ENCODE measurements at regions not wholly inside any gene's neighbourhood (a gene's known extent, or its start where the extent isn't known, plus 50 kb on each side); places are given as distances from the start of the nearest gene placed in this dataset.

DNA sequence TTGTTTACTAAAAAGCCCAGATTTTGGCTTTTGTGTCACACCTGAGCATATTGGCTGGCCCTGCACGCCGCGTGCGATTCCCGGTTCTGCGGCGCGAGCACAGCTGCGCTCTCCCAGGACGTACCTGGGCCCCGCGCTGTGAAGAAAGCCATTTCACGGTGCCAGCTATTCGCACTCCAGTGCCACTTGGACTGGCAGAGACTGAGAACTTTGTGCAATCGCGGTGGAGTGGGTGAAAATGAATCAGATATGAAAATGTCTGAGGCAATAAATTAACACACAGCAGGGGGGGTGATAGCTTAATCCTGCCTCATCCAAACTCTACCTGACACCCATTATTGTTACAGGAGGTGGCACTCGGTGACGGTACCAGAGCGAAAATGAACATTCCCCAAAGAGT, 330.1 kb upstream of the MGMT start:
- Mint-ChIP-seq H3K9me3 (ENCODE audit: unreplicated experiment) (no peaks in the 10 kb centered on the region), H3K4me1 (ENCODE audit: low read depth, unreplicated experiment) (peaks cover 30% of the 10 kb centered on the region), H3K36me3 (ENCODE audit: unreplicated experiment) (no peaks in the 10 kb centered on the region), H3K27ac (ENCODE audit: unreplicated experiment) (no peak overlapping the region), H3K27me3 (ENCODE audit: unreplicated experiment) (no peaks in the 10 kb centered on the region), H3K4me3 (ENCODE audit: unreplicated experiment) (no peak overlapping the region)
- DNase-seq = no peak
- TF ChIP-seq, protein P1, sequence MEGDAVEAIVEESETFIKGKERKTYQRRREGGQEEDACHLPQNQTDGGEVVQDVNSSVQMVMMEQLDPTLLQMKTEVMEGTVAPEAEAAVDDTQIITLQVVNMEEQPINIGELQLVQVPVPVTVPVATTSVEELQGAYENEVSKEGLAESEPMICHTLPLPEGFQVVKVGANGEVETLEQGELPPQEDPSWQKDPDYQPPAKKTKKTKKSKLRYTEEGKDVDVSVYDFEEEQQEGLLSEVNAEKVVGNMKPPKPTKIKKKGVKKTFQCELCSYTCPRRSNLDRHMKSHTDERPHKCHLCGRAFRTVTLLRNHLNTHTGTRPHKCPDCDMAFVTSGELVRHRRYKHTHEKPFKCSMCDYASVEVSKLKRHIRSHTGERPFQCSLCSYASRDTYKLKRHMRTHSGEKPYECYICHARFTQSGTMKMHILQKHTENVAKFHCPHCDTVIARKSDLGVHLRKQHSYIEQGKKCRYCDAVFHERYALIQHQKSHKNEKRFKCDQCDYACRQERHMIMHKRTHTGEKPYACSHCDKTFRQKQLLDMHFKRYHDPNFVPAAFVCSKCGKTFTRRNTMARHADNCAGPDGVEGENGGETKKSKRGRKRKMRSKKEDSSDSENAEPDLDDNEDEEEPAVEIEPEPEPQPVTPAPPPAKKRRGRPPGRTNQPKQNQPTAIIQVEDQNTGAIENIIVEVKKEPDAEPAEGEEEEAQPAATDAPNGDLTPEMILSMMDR (IDR thresholded peaks at IDR 0.05; ENCODE audit: partially characterized antibody, unreplicated experiment) = no peak

DNA sequence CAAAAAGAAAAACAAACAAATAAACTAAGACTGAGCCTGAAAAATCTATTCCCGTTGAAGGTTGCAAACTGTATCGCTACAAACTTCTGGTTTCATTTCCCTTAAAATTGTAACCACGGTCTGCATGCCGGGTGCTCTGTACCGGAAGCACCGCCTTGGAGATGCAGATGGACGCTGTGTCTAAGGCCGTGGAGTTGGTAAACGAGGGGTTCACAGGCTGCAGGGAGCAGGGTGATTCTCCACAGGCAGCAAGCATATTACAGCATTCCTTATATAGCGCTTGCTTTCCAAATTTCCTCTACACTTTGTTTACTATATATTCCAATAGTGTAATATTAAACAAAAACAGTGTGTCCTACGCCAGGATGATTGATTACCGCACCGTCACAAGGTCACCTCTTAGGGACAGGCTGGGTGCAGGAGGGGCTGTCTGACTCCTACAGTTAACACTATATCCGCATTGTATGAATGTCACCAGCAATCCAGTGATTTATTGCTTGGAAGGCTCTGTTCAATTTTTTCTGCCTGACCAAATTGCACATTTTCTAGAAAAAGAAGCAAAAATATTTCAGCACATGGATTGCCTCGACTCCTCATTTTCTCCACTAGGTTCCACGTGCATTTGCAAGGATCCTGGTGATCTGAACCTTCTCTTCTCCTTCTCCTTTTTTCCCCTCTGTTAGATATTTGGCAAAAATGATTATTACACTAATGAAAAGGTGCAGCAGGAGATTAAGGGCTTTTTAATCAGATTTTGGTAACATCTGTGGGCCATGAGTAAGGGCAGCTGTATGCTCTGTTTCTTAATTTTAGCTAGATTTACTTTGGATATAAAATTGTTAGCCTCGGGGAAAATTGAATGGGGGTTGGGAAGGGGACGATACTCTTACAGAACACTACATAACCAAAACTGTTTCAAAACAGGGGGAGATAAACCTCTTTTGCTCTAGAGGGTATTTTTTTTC, 325.8 kb upstream of the MGMT start:
- TF ChIP-seq, protein P1 (IDR thresholded peaks at IDR 0.05; ENCODE audit: partially characterized antibody, unreplicated experiment) = no peak
- Mint-ChIP-seq H3K9me3 (ENCODE audit: unreplicated experiment) (peaks cover 1% of the 10 kb centered on the region), H3K36me3 (ENCODE audit: unreplicated experiment) (no peaks in the 10 kb centered on the region), H3K27ac (ENCODE audit: unreplicated experiment) (no peak overlapping the region), H3K4me1 (ENCODE audit: low read depth, unreplicated experiment) (peaks cover 25% of the 10 kb centered on the region), H3K4me3 (ENCODE audit: unreplicated experiment) (no peak overlapping the region), H3K27me3 (ENCODE audit: unreplicated experiment) (no peaks in the 10 kb centered on the region)
- no peak for DNase-seq

DNA sequence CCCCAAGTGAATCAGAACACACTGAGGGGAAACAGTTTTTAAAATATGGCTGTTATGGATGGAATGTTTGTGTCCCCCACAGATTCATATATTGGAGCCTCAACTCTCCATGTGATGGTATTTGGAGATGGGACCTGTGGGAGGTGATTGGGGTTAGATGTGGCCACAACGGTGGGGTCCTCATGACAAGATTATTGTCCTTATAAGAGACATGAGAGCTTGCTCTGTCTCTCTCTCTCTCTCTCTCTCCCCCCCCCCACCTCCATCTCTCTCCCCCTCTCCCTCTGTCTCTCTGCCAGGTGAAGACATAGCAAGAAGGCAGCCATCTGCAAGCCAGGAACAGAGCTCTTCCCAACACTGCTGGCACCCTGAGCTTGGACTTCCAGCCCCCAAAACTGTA, 315.8 kb upstream of the MGMT start:
- Mint-ChIP-seq H3K4me3 (ENCODE audit: unreplicated experiment) (no peak overlapping the region), H3K9me3 (ENCODE audit: unreplicated experiment) (peaks cover 8% of the 10 kb centered on the region), H3K27ac (ENCODE audit: unreplicated experiment) (no peak overlapping the region), H3K4me1 (ENCODE audit: low read depth, unreplicated experiment) (peaks cover 9% of the 10 kb centered on the region), H3K36me3 (ENCODE audit: unreplicated experiment) (peaks cover 5% of the 10 kb centered on the region), H3K27me3 (ENCODE audit: unreplicated experiment) (peaks cover 2% of the 10 kb centered on the region)
- TF ChIP-seq, protein P1 (IDR thresholded peaks at IDR 0.05; ENCODE audit: partially characterized antibody, unreplicated experiment) = no peak
- no peak for DNase-seq

DNA sequence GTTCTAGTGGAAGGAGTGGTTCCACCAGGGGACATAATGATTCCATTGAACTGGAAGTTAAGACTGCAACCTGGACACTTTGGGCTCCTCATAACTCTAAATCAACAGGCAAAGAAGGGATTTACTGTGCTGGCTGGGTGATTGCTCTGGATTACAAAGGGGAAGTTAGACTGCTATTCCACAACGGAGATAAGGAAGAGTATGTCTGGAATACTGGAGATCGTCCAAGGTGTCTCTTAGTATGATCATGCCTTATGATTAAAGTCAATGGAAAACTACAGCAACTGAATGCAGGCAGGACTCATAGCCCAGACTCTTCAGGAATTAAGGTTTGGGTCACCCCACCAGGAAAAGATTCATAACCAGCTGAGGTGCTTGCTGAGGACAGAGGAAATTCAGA, 310.6 kb upstream of the MGMT start:
- Mint-ChIP-seq H3K4me3 (ENCODE audit: unreplicated experiment) (no peak overlapping the region), H3K27me3 (ENCODE audit: unreplicated experiment) (peaks cover 3% of the 10 kb centered on the region), H3K36me3 (ENCODE audit: unreplicated experiment) (peaks cover 5% of the 10 kb centered on the region), H3K9me3 (ENCODE audit: unreplicated experiment) (peaks cover 9% of the 10 kb centered on the region), H3K27ac (ENCODE audit: unreplicated experiment) (no peak overlapping the region), H3K4me1 (ENCODE audit: low read depth, unreplicated experiment) (peaks cover 9% of the 10 kb centered on the region)
- DNase-seq = no peak
- TF ChIP-seq, protein P1 (IDR thresholded peaks at IDR 0.05; ENCODE audit: partially characterized antibody, unreplicated experiment) = no peak

DNA sequence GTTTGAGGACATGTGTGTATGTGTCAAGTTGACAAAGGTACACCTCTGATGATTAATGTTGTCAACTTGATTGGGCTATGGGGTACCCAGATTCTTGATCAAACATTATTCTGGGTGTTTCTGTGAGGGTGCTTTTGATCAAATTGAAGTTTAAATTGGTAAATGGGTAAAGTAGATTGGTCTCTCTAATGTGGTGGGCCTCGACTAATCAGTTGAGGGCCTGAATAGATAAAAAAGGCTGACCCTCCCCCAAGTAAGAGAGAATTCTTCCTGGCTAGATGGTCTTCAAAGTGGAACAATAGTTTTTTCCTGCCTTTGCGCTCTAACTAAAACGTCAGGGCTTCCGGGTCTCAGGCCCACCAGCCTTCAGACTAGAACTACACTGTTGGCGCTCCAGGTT, 309.9 kb upstream of the MGMT start:
- H3K9me3 Mint-ChIP-seq (ENCODE audit: unreplicated experiment) = peaks cover 5% of the 10 kb centered on the region
- peaks cover 2% of the 10 kb centered on the region for H3K4me1 Mint-ChIP-seq (ENCODE audit: low read depth, unreplicated experiment)
- DNase-seq = no peak
- TF ChIP-seq, protein P1 (IDR thresholded peaks at IDR 0.05; ENCODE audit: partially characterized antibody, unreplicated experiment) = no peak
- H3K27ac Mint-ChIP-seq (ENCODE audit: unreplicated experiment) = no peak overlapping the region
- peaks cover 5% of the 10 kb centered on the region for H3K36me3 Mint-ChIP-seq (ENCODE audit: unreplicated experiment)
- no peak overlapping the region for H3K4me3 Mint-ChIP-seq (ENCODE audit: unreplicated experiment)
- peaks cover 5% of the 10 kb centered on the region for H3K27me3 Mint-ChIP-seq (ENCODE audit: unreplicated experiment)
